Common myeloid progenitor, CD34-positive (primary cell): ENCODE measurements at regions not wholly inside any gene's neighbourhood (a gene's known extent, or its start where the extent isn't known, plus 50 kb on each side); places are given as distances from the start of the nearest gene placed in this dataset.

Source experiments
- CTCF ChIA-PET: fragments of 350-600 bp; sonication (Branson Sonifier 250); formaldehyde crosslinking; loops from one replicate; lab custom pipeline; 2021; ENCODE audit warnings: antibody characterized with exemption; lab: Charles Lee
- POLR2A ChIA-PET: fragments of 350-600 bp; sonication (Branson Sonifier 250); formaldehyde crosslinking; loops from one replicate; lab custom pipeline; 2021; ENCODE audit warnings: antibody characterized with exemption; lab: Charles Lee
- DNase-seq, 3 donors: peaks; one replicate each; pipeline versions ENCODE4 v3.0.0 to v3.0.0-alpha.2; 2013
- H3K27ac ChIP-seq, 2 experiments: 1 replicate in 1 of 2; 2 replicates in 1 of 2; pipeline ENCODE4 v1.7.0; 2013; ENCODE audit warnings: inconsistent platforms in 2 of 2, low read length in 2 of 2, mild to moderate bottlenecking in 2 of 2, low read depth in 1 of 2, moderate library complexity in 1 of 2; ENCODE audit not compliant: severe bottlenecking in 2 of 2, insufficient read depth in 1 of 2, poor library complexity in 1 of 2
- H3K27me3 ChIP-seq, 5 experiments: replicated peaks in 2 of 5; 1 replicate in 3 of 5; 2 replicates in 2 of 5; pipeline versions ENCODE4 v1.6.1 to v1.7.0; 2013; ENCODE audit warnings: low read length in 4 of 5, mild to moderate bottlenecking in 2 of 5, moderate library complexity in 2 of 5, inconsistent platforms in 1 of 5; ENCODE audit not compliant: insufficient read depth in 5 of 5, control insufficient read depth in 4 of 5
- H3K36me3 ChIP-seq, 4 experiments: 1 replicate in 2 of 4; 2 replicates in 2 of 4; pipeline versions ENCODE4 v1.6.1 to v1.7.0; 2013; ENCODE audit warnings: low read length in 3 of 4, control low read depth in 1 of 4, mild to moderate bottlenecking in 1 of 4; ENCODE audit not compliant: control insufficient read depth in 4 of 4, insufficient read depth in 4 of 4
- H3K4me1 ChIP-seq, 4 experiments: 1 replicate in 3 of 4; 2 replicates in 1 of 4; pipeline versions ENCODE4 v1.6.1 to v1.7.1; 2013; ENCODE audit warnings: low read length in 3 of 4, mild to moderate bottlenecking in 3 of 4, control low read depth in 1 of 4, inconsistent platforms in 1 of 4, moderate library complexity in 1 of 4; ENCODE audit not compliant: control insufficient read depth in 4 of 4, insufficient read depth in 4 of 4; ENCODE audit errors: control extremely low read depth in 1 of 4
- H3K4me3 ChIP-seq, 7 experiments: 1 replicate in 4 of 7; 2 replicates in 3 of 7; pipeline versions ENCODE4 v1.5.1 to v1.7.0; 2013; ENCODE audit warnings: mild to moderate bottlenecking in 7 of 7, low read length in 6 of 7, moderate library complexity in 6 of 7, inconsistent platforms in 2 of 7, low read depth in 2 of 7, control low read depth in 1 of 7; ENCODE audit not compliant: insufficient read depth in 4 of 7, control insufficient read depth in 1 of 7; ENCODE audit errors: extremely low read depth in 1 of 7
- H3K9me3 ChIP-seq, 5 experiments: 1 replicate in 4 of 5; 2 replicates in 1 of 5; pipeline versions ENCODE4 v1.6.1 to v1.7.1; 2013; ENCODE audit warnings: low read length in 4 of 5, mild to moderate bottlenecking in 2 of 5, inconsistent platforms in 1 of 5, low read depth in 1 of 5, moderate library complexity in 1 of 5; ENCODE audit not compliant: control insufficient read depth in 4 of 5, insufficient read depth in 2 of 5; ENCODE audit errors: control extremely low read depth in 1 of 5
- WGBS: methylation state at CpG from one replicate; pipeline ENCODE4 v1.1.5; 2013; ENCODE audit not compliant: insufficient coverage; 5-methylcytosine and 5-hydroxymethylcytosine counted together

- Histone ChIP-seq H3K9me3 (no peaks in the 10 kb centered on the region), H3K36me3 (no peaks in the 10 kb centered on the region), H3K4me1 (peaks cover 0 to 5% (median 0%) of the 10 kb centered on the region in 4 experiments), H3K4me3 (no peak overlapping the region), H3K27ac (no peak overlapping the region), H3K27me3 (peaks cover 8 to 54% (median 32%) of the 10 kb centered on the region in 5 experiments)
- POLR2A ChIA-PET: no interaction called here
- no peak for DNase-seq
- CTCF ChIA-PET: no interaction called here
- no CpG with 5 or more reads among the region's 3 CpGs for WGBS
These were observed 142.5 kb upstream of the ID4 start for GRCh38 chr6:19694697-19695096.

GRCh38 chr6:19697744-19698290 is 139.4 kb upstream of the ID4 start:
- Histone ChIP-seq H3K4me1 (no peaks in the 10 kb centered on the region), H3K27me3 (peaks cover 2 to 23% (median 14%) of the 10 kb centered on the region in 5 experiments), H3K4me3 (no peak overlapping the region), H3K36me3 (no peaks in the 10 kb centered on the region), H3K27ac (no peak overlapping the region), H3K9me3 (no peaks in the 10 kb centered on the region)
- no peak for DNase-seq
- ChIA-PET CTCF (no interaction called here), POLR2A (no interaction called here)
- no CpG with 5 or more reads among the region's 3 CpGs for WGBS

DNA sequence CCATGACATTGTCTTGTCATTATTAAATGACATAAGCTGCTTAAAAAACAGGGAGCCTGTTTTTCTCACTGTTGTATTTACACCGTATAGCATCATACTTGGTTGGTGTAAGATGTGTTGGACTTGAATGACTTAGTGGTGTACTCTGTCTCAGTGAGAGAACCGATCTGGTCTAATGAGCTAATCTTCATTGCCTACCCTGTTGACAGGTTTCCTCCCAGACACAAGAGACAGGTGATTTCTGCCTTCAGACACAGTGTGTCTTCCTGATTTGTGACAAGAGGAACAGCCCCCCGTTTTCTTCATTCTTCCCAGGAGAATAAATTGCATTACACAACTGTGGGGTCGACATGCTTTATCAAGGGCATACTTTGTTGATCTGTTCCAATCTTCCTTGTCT is 137.2 kb upstream of the ID4 start:
- H3K4me1 ChIP-seq: no peaks in the 10 kb centered on the region
- ChIA-PET CTCF (no interaction called here), POLR2A (no interaction called here)
- no peak for DNase-seq
- no peak overlapping the region for H3K27ac ChIP-seq
- H3K36me3 ChIP-seq: no peaks in the 10 kb centered on the region
- no peak overlapping the region for H3K4me3 ChIP-seq
- H3K27me3 ChIP-seq: peaks cover 0 to 7% (median 0%) of the 10 kb centered on the region in 5 experiments
- H3K9me3 ChIP-seq: no peaks in the 10 kb centered on the region
- WGBS: 38% methylated on average over 1 of the region's 4 CpGs

DNA sequence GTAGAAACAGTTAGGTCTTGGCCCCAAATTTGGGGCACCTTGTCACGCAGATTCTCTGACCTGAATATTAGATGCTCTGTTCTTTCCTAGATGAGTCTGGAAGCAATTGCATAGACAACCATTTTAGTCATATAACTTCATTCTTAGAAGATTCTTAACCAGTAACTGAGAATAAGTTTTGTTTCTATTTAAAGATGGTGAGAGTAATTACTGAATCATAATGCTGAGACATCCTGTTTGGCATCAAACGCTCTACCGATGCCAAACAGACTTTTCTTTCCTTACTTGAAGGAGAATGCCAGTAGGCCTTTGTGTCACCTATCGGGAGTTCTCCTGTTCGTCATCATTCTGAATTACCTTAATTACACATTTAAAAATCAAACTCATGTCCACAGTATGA is 131.6 kb upstream of the ID4 start:
- CTCF ChIA-PET: no interaction called here
- Histone ChIP-seq H3K4me3 (no peak overlapping the region), H3K36me3 (no peaks in the 10 kb centered on the region), H3K27me3 (no peaks in the 10 kb centered on the region), H3K4me1 (no peaks in the 10 kb centered on the region), H3K27ac (no peak overlapping the region), H3K9me3 (no peaks in the 10 kb centered on the region)
- 90% methylated on average over 4 of the region's 5 CpGs for WGBS
- POLR2A ChIA-PET: no interaction called here
- no peak for DNase-seq

- peaks cover 0 to 6% (median 0%) of the 10 kb centered on the region in 5 experiments for H3K27me3 ChIP-seq
- CTCF ChIA-PET: interaction anchor here (1.1 kb wide), 1 partner anchor 21 kb away, joined by 3 read pairs; no protein-coding TSS in a partner anchor
- DNase-seq: no peak
- whole genome bisulfite sequencing: 96% methylated on average over 3 of the region's 4 CpGs
- no peaks in the 10 kb centered on the region for H3K9me3 ChIP-seq
- H3K36me3 ChIP-seq: no peaks in the 10 kb centered on the region
- H3K27ac ChIP-seq: no peak overlapping the region
- no peak overlapping the region for H3K4me3 ChIP-seq
- POLR2A ChIA-PET: no interaction called here
- no peaks in the 10 kb centered on the region for H3K4me1 ChIP-seq
These were observed 125.0 kb upstream of the ID4 start for GRCh38 chr6:19712012-19712688.

DNA sequence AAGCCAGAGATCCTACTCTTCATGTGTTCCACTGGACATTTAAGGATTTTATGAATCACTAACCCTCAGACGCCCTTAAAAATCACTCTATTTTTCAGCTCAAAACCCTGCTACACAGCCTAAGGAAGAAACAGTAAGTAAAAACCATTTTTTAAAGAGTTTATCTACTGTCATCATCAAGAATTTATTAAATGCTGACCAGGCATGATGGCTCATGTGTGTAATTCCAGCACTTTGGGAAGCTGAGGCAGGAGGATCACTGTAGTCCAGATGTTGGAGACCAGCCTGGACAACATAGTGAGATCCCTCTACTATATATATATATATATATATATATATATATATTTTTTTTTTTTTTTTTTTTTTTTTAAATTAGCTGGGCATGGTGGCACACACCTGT is 124.2 kb upstream of the ID4 start:
- H3K27me3 ChIP-seq: peaks cover 0 to 6% (median 0%) of the 10 kb centered on the region in 5 experiments
- H3K4me3 ChIP-seq: no peak overlapping the region
- H3K27ac ChIP-seq: no peak overlapping the region
- H3K4me1 ChIP-seq: no peaks in the 10 kb centered on the region
- no peak for DNase-seq
- H3K9me3 ChIP-seq: no peaks in the 10 kb centered on the region
- H3K36me3 ChIP-seq: no peaks in the 10 kb centered on the region
- POLR2A ChIA-PET: no interaction called here
- CTCF ChIA-PET: no interaction called here
- 100% methylated on average over 1 of the region's 1 CpG for WGBS

GRCh38 chr6:19713411-19713810 is 123.8 kb upstream of the ID4 start:
- 100% methylated on average over 2 of the region's 4 CpGs for WGBS
- Histone ChIP-seq H3K4me1 (no peaks in the 10 kb centered on the region), H3K4me3 (no peak overlapping the region), H3K36me3 (no peaks in the 10 kb centered on the region), H3K9me3 (no peaks in the 10 kb centered on the region), H3K27me3 (peaks cover 0 to 6% (median 0%) of the 10 kb centered on the region in 5 experiments), H3K27ac (no peak overlapping the region)
- POLR2A ChIA-PET: no interaction called here
- DNase-seq: no peak
- CTCF ChIA-PET: no interaction called here
